GM12874 (cell line): ENCODE measurements at regions not wholly inside any gene's neighbourhood (a gene's known extent, or its start where the extent isn't known, plus 50 kb on each side); places are given as distances from the start of the nearest gene placed in this dataset.

Experiments
- TF ChIP-seq, protein P1 (sequence below): IDR thresholded peaks from 2 replicates; pipeline ENCODE4 v1.5.1; 2011; ENCODE audit warnings: low read depth, mild to moderate bottlenecking, control low read depth, low read length, moderate library complexity; ENCODE audit not compliant: insufficient read depth

- TF ChIP-seq, protein P1, sequence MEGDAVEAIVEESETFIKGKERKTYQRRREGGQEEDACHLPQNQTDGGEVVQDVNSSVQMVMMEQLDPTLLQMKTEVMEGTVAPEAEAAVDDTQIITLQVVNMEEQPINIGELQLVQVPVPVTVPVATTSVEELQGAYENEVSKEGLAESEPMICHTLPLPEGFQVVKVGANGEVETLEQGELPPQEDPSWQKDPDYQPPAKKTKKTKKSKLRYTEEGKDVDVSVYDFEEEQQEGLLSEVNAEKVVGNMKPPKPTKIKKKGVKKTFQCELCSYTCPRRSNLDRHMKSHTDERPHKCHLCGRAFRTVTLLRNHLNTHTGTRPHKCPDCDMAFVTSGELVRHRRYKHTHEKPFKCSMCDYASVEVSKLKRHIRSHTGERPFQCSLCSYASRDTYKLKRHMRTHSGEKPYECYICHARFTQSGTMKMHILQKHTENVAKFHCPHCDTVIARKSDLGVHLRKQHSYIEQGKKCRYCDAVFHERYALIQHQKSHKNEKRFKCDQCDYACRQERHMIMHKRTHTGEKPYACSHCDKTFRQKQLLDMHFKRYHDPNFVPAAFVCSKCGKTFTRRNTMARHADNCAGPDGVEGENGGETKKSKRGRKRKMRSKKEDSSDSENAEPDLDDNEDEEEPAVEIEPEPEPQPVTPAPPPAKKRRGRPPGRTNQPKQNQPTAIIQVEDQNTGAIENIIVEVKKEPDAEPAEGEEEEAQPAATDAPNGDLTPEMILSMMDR: no peak
Observed at GRCh38 chrX:6856471-6856870, 291.0 kb upstream of the STS start.

DNA sequence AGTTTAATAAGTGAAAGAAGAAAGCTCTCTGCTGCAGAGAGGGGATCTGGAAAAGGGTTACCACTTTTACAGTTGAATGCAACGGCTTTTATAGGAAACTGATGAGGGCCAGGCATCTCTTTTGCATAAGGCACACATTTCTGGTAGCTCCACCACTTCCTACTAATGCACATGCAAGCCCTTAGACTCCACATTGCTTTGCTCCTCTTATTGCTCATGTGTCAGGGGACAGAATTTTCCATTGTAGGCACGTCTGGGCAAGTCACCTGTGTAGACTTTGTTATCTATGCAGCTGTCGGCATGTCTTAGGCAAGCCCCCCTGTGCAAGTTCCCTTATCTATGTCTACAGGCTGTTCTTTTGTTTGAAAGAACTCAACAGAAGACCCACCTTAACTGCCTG lies 294.6 kb upstream of the STS start:
- TF ChIP-seq, protein P1: no peak

GRCh38 chrX:6852121-6852520 lies 295.4 kb upstream of the STS start:
- TF ChIP-seq, protein P1: no peak

GRCh38 chrX:6851140-6851539 lies 296.4 kb upstream of the STS start:
- TF ChIP-seq, protein P1: no peak

DNA sequence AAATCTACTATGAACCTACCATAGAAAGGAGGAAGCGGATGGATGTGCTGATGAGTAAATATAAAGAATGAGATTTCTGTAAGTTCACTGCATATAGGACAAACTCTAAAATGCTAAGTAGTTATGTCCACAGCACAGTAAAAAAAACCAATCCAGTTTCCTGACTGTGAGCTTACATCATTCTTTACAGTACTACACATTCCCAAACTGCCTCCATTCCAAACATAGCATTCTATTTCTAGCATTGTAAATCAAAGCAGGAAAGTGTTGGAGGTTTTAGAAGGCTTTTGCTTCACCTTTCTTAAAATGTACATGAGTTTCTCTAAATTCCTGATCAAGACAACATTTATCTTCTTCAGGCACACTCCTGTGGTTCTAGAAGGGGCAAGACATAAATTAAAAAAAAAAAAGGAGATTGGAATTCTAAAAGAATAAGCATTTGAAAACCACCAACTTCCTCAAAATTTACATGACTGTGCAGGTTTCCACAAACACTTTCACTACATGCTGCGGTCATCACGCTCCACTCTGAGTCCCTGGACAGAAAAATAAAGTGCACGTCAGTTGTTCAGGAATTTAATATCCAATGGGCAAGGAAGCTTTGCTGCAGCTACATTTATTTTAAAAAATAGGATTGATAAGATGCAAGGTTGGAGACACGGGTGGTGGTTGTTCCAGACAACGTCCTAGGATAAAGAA lies 297.6 kb upstream of the STS start:
- TF ChIP-seq, protein P1: no peak

DNA sequence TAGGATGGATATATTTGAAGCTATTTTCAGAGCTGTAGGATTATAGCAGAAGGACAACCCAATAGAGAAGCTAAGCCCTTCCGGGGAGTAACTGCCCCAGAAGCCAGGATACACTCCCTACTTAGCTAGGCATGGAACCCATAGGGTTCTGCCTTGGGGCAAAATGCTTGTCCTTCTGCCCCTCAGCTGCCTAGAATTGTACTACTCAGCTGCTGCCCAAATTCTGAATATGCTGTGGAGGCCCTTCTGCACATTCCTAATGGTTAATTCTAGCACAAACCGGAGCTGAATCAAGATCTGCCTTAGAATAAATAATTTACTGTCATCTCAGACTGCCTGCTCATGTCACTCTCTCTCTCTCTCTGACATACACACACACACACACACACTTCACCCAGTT lies 297.7 kb upstream of the VCX3A start:
- TF ChIP-seq, protein P1: no peak

- TF ChIP-seq, protein P1: no peak
Observed at GRCh38 chrX:6826856-6827255, 291.9 kb upstream of the VCX3A start.
